HG03159 (cell line): ENCODE measurements at regions not wholly inside any gene's neighbourhood (a gene's known extent, or its start where the extent isn't known, plus 50 kb on each side); places are given as distances from the start of the nearest gene placed in this dataset.

Experiments
- ATAC-seq: cut with Tn5 transposase; IDR thresholded peaks from one replicate; pipeline ENCODE4 v1.9.1; 2021; ENCODE audit warnings: mild to moderate bottlenecking, moderate library complexity; ENCODE audit not compliant: unreplicated experiment

- no peak for ATAC-seq
Observed at GRCh38 chr5:4159681-4160080, 564.0 kb downstream of the IRX1 start.

- ATAC-seq = no peak
Observed at GRCh38 chr5:4164167-4164566, 568.5 kb downstream of the IRX1 start.

GRCh38 chr5:4180703-4181102 lies 585.1 kb downstream of the IRX1 start:
- ATAC-seq = no peak

- ATAC-seq = no peak
Observed at GRCh38 chr5:4182144-4182543, 586.5 kb downstream of the IRX1 start.

GRCh38 chr5:4185127-4185526 lies 589.5 kb downstream of the IRX1 start:
- ATAC-seq = no peak

- ATAC-seq = no peak
Observed at GRCh38 chr5:4188704-4189103, 593.1 kb downstream of the IRX1 start.

- ATAC-seq = no peak
Observed at GRCh38 chr5:4189317-4189716, 593.7 kb downstream of the IRX1 start.

- no peak for ATAC-seq
Observed at GRCh38 chr5:4191041-4191440, 595.4 kb downstream of the IRX1 start.

- no peak for ATAC-seq
Observed at GRCh38 chr5:4191703-4192102, 596.1 kb downstream of the IRX1 start.

GRCh38 chr5:4192111-4192510 lies 596.5 kb downstream of the IRX1 start:
- ATAC-seq = no peak

GRCh38 chr5:4196744-4197143 lies 601.1 kb downstream of the IRX1 start:
- ATAC-seq = no peak

GRCh38 chr5:4197151-4197550 lies 601.5 kb downstream of the IRX1 start:
- no peak for ATAC-seq

GRCh38 chr5:4198461-4198860 lies 602.8 kb downstream of the IRX1 start:
- ATAC-seq = no peak

- no peak for ATAC-seq
Observed at GRCh38 chr5:4199049-4199841, 603.6 kb downstream of the IRX1 start.

GRCh38 chr5:4203146-4203545 lies 607.5 kb downstream of the IRX1 start:
- ATAC-seq = no peak

- no peak for ATAC-seq
Observed at GRCh38 chr5:4204276-4205141, 608.9 kb downstream of the IRX1 start.

GRCh38 chr5:4205398-4205797 lies 609.8 kb downstream of the IRX1 start:
- ATAC-seq = no peak

- no peak for ATAC-seq
Observed at GRCh38 chr5:4206127-4206526, 610.5 kb downstream of the IRX1 start.

- no peak for ATAC-seq
Observed at GRCh38 chr5:4207486-4207885, 611.9 kb downstream of the IRX1 start.

GRCh38 chr5:4208537-4208936 lies 612.9 kb downstream of the IRX1 start:
- no peak for ATAC-seq

GRCh38 chr5:4208996-4209395 lies 613.4 kb downstream of the IRX1 start:
- ATAC-seq = no peak

GRCh38 chr5:4212071-4212739 lies 616.6 kb downstream of the IRX1 start:
- ATAC-seq = no peak
